CD14-positive monocyte (primary cell): ENCODE measurements at regions not wholly inside any gene's neighbourhood (a gene's known extent, or its start where the extent isn't known, plus 50 kb on each side); places are given as distances from the start of the nearest gene placed in this dataset.

Experiments
- DNase-seq, 3 donors: peaks; one replicate each; pipeline ENCODE4 v3.0.0-alpha.2; 2011 to 2022
- H2AFZ ChIP-seq: 2 replicates; pipeline ENCODE4 v1.6.0; 2012; ENCODE audit warnings: mild to moderate bottlenecking, low read depth, low read length, inconsistent platforms; ENCODE audit not compliant: insufficient read depth, poor library complexity, severe bottlenecking
- H3K27ac ChIP-seq, 2 donors: 1 replicate in 1 of 2; 2 replicates in 1 of 2; pipeline ENCODE4 v1.5.1; 2012 to 2013; ENCODE audit warnings: low read length in 2 of 2, control low read depth in 1 of 2, inconsistent platforms in 1 of 2, low read depth in 1 of 2, mild to moderate bottlenecking in 1 of 2
- H3K27me3 ChIP-seq, 2 donors: one replicate each; pipeline versions ENCODE4 v1.6.0 to v1.6.1; 2011 to 2013; ENCODE audit warnings: low read length in 2 of 2; ENCODE audit not compliant: control insufficient read depth in 2 of 2, insufficient read depth in 2 of 2
- H3K36me3 ChIP-seq, 2 donors: replicated peaks in 1 of 2; 1 replicate in 1 of 2; 2 replicates in 1 of 2; pipeline versions ENCODE4 v1.5.1 to v1.6.1; 2012 to 2013; ENCODE audit warnings: low read length in 2 of 2, control low read depth in 1 of 2, inconsistent platforms in 1 of 2, mild to moderate bottlenecking in 1 of 2; ENCODE audit not compliant: insufficient read depth in 2 of 2, control insufficient read depth in 1 of 2
- H3K4me1 ChIP-seq, 2 donors: 1 replicate in 1 of 2; 2 replicates in 1 of 2; pipeline versions ENCODE4 v1.5.1 to v1.6.1; 2012 to 2013; ENCODE audit warnings: low read length in 2 of 2, control low read depth in 1 of 2, inconsistent platforms in 1 of 2, mild to moderate bottlenecking in 1 of 2, moderate library complexity in 1 of 2; ENCODE audit not compliant: insufficient read depth in 2 of 2, control insufficient read depth in 1 of 2
- H3K4me2 ChIP-seq: replicated peaks from 2 replicates; pipeline ENCODE3; 2012; ENCODE audit warnings: low read length, moderate library complexity, mild to moderate bottlenecking; ENCODE audit not compliant: poor library complexity, severe bottlenecking; ENCODE audit errors: extremely low read depth
- H3K4me3 ChIP-seq, 3 experiments: fragments of 200-600 bp in 1 of 3; sonication (generic) in 1 of 3; replicated peaks in 1 of 3; 1 replicate in 2 of 3; 2 replicates in 1 of 3; pipeline ENCODE4 v1.5.1; 2011 to 2013; ENCODE audit warnings: low read length in 3 of 3, mild to moderate bottlenecking in 3 of 3, control low read depth in 2 of 3, low read depth in 2 of 3, inconsistent platforms in 1 of 3, moderate library complexity in 1 of 3
- H3K79me2 ChIP-seq: 2 replicates; pipeline ENCODE4 v1.6.0; 2012; ENCODE audit warnings: mild to moderate bottlenecking, control low read depth, inconsistent platforms, low read length, moderate library complexity; ENCODE audit not compliant: insufficient read depth
- H3K9ac ChIP-seq: 2 replicates; pipeline ENCODE4 v1.6.0; 2017; ENCODE audit warnings: low read length, mild to moderate bottlenecking; ENCODE audit not compliant: insufficient read depth, poor library complexity, severe bottlenecking
- H3K9me3 ChIP-seq, 2 donors: replicated peaks in 1 of 2; 1 replicate in 1 of 2; 2 replicates in 1 of 2; pipeline versions ENCODE4 v1.5.1 to v1.6.1; 2012 to 2013; ENCODE audit warnings: low read length in 2 of 2, control low read depth in 1 of 2; ENCODE audit not compliant: control insufficient read depth in 1 of 2, insufficient read depth in 1 of 2
- H4K20me1 ChIP-seq: 2 replicates; pipeline ENCODE4 v1.6.0; 2012; ENCODE audit warnings: mild to moderate bottlenecking, low read length, control low read depth, moderate library complexity; ENCODE audit not compliant: insufficient read depth
- H3K27ac Mint-ChIP-seq, 7 donors: one replicate each; pipeline ENCODE4 v1.8.0; 2020; ENCODE audit warnings: mild to moderate bottlenecking in 7 of 7, mixed read lengths in 7 of 7, moderate library complexity in 6 of 7, inconsistent platforms in 2 of 7
- H3K27me3 Mint-ChIP-seq, 3 donors: one replicate each; pipeline ENCODE4 v1.8.0; 2021 to 2022; ENCODE audit warnings: low read depth in 3 of 3, mild to moderate bottlenecking in 3 of 3, mixed read lengths in 3 of 3, moderate library complexity in 3 of 3, inconsistent platforms in 1 of 3
- H3K36me3 Mint-ChIP-seq, 2 donors: one replicate each; pipeline ENCODE4 v1.8.0; 2020; ENCODE audit warnings: mixed read lengths in 2 of 2, inconsistent platforms in 1 of 2, mild to moderate bottlenecking in 1 of 2
- H3K4me1 Mint-ChIP-seq: one replicate; pipeline ENCODE4 v1.8.0; 2020; ENCODE audit warnings: mild to moderate bottlenecking, mixed read lengths
- H3K4me3 Mint-ChIP-seq, 2 donors: one replicate each; pipeline ENCODE4 v1.8.0; 2020; ENCODE audit warnings: mild to moderate bottlenecking in 2 of 2, mixed read lengths in 2 of 2, moderate library complexity in 1 of 2
- H3K9me3 Mint-ChIP-seq, 7 donors: one replicate each; pipeline ENCODE4 v1.8.0; 2020 to 2022; ENCODE audit warnings: mixed read lengths in 7 of 7, mild to moderate bottlenecking in 6 of 7, moderate library complexity in 6 of 7, inconsistent platforms in 2 of 7
- CTCF ChIP-seq: fragments of 200-600 bp; IDR thresholded peaks from one replicate; pipeline ENCODE4 v1.8.0; 2022; ENCODE audit warnings: antibody characterized with exemption, mild to moderate bottlenecking
- WGBS: methylation state at CpG from one replicate; pipeline ENCODE4 v1.1.5; 2013; ENCODE audit warnings: missing lambda C conversion rate; ENCODE audit not compliant: insufficient coverage; 5-methylcytosine and 5-hydroxymethylcytosine counted together
- intact Hi-C, 2 donors: fragments of 100-400 bp; cut with micrococcal nuclease; formaldehyde crosslinking; loops; one replicate each; pipeline versions ENCODE4 v1.15.0 to v1.15.1; 2023

GRCh38 chr7:13604178-13604577, 385.3 kb downstream of the ETV1 start:
- no peaks in the 10 kb centered on the region for H3K36me3 ChIP-seq
- no peak overlapping the region for H3K4me2 ChIP-seq
- H3K27ac ChIP-seq: no peak overlapping the region
- no peaks in the 10 kb centered on the region for H3K27me3 ChIP-seq
- no peaks in the 10 kb centered on the region for H3K4me1 ChIP-seq
- Mint-ChIP-seq H3K4me3 (no peak overlapping the region), H3K27me3 (no peaks in the 10 kb centered on the region), H3K4me1 (no peaks in the 10 kb centered on the region), H3K9me3 (peaks cover 0 to 9% (median 3%) of the 10 kb centered on the region in 7 donors), H3K27ac (no peak overlapping the region), H3K36me3 (no peaks in the 10 kb centered on the region)
- TF ChIP-seq CTCF: no peak
- no peak for DNase-seq
- no peak overlapping the region for H3K9ac ChIP-seq
- H2AFZ ChIP-seq: no peak overlapping the region
- H3K4me3 ChIP-seq: no peak overlapping the region
- no peaks in the 10 kb centered on the region for H4K20me1 ChIP-seq
- no CpG with 5 or more reads among the region's 2 CpGs for WGBS
- peaks cover 12 to 14% of the 10 kb centered on the region in 2 donors for H3K9me3 ChIP-seq
- no peaks in the 10 kb centered on the region for H3K79me2 ChIP-seq
- intact Hi-C loops: no loop called here

- H3K4me3 ChIP-seq: no peak overlapping the region
- no peak overlapping the region for H3K27ac ChIP-seq
- TF ChIP-seq CTCF: no peak
- no peaks in the 10 kb centered on the region for H4K20me1 ChIP-seq
- Mint-ChIP-seq H3K27ac (no peak overlapping the region), H3K4me3 (no peak overlapping the region), H3K9me3 (peaks cover 2 to 11% (median 3%) of the 10 kb centered on the region in 7 donors), H3K27me3 (no peaks in the 10 kb centered on the region), H3K4me1 (no peaks in the 10 kb centered on the region), H3K36me3 (no peaks in the 10 kb centered on the region)
- H2AFZ ChIP-seq: no peak overlapping the region
- intact Hi-C loops: no loop called here
- no peaks in the 10 kb centered on the region for H3K36me3 ChIP-seq
- H3K27me3 ChIP-seq: no peaks in the 10 kb centered on the region
- no peaks in the 10 kb centered on the region for H3K4me1 ChIP-seq
- peaks cover 12 to 18% of the 10 kb centered on the region in 2 donors for H3K9me3 ChIP-seq
- no peak overlapping the region for H3K4me2 ChIP-seq
- H3K9ac ChIP-seq: no peak overlapping the region
- DNase-seq: no peak
- no peaks in the 10 kb centered on the region for H3K79me2 ChIP-seq
These were observed 379.1 kb downstream of the ETV1 start for GRCh38 chr7:13610372-13610771.
